ENCODE measurements at regions not wholly inside any gene's neighbourhood (a gene's known extent, or its start where the extent isn't known, plus 50 kb on each side); places are given as distances from the start of the nearest gene placed in this dataset.

DNA sequence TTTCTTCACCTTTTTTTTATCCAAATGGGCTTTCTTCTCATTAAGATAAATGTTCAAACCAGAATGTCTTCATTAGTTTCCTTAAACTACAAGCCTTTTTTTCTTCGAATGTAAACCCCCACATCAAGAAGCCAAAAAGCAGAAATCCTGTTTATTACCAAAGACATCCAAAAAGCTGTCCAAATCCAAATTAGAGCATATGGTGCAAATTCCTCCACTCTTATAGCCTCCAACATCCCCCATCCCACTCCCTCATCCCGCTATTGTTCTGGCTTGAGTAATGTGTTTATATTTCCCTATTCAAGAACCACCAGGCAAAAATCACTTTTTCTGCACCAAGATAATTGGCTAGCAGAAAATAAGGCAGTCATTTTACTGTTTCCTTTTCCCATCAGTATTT is 315.1 kb upstream of the ADGRL3 start:
- TF ChIP-seq, protein P1, sequence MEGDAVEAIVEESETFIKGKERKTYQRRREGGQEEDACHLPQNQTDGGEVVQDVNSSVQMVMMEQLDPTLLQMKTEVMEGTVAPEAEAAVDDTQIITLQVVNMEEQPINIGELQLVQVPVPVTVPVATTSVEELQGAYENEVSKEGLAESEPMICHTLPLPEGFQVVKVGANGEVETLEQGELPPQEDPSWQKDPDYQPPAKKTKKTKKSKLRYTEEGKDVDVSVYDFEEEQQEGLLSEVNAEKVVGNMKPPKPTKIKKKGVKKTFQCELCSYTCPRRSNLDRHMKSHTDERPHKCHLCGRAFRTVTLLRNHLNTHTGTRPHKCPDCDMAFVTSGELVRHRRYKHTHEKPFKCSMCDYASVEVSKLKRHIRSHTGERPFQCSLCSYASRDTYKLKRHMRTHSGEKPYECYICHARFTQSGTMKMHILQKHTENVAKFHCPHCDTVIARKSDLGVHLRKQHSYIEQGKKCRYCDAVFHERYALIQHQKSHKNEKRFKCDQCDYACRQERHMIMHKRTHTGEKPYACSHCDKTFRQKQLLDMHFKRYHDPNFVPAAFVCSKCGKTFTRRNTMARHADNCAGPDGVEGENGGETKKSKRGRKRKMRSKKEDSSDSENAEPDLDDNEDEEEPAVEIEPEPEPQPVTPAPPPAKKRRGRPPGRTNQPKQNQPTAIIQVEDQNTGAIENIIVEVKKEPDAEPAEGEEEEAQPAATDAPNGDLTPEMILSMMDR (IDR thresholded peaks at IDR 0.05; ENCODE audit: low read depth, low read length, missing control alignments), result no peak
- no peak overlapping the region for H3K4me3 ChIP-seq (ENCODE audit: low read depth, low read length)
- in situ Hi-C loops (cut with HindIII; ENCODE audit: low sequenced_read_pairs), result no loop called here
- no peak for DNase-seq (ENCODE audit: low read depth)

DNA sequence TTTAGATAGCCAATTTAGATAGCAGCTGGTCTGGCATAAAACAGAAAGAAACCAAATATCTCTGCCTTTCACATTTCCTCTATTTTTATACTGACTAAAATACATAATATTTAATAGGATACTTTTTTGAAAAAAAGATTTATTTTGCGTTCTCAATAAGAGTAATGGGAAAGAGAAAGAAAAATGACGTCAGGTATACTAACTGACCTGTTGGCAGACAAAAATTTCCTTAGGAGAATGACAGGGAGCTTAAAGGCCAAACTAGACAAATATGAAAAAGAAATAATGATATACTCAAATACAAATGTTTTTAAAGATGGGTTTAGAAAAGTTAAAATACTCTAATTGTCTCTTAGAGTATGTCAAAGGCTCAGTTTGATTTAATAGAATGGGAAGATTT is 309.4 kb upstream of the ADGRL3 start:
- TF ChIP-seq, protein P1 (IDR thresholded peaks at IDR 0.05; ENCODE audit: low read depth, low read length, missing control alignments), result no peak

DNA sequence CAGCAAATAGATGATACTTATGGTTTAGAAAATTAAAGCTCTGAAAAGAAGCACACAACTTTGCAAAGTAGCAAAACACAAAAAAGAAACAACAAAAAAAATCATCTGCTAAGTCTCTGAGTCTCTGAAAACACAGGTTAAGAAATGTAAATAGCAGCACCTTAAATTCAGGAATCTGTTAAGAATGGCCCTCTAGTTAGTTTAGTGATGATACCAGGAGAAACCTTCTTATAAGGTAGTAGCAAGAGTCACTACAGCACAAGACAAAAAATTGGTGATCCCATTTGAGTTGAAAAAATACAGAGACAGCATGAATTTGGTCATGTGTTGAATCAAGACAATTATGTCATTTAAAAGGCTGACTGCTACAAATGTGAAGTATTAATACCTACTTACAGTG is 308.2 kb upstream of the ADGRL3 start:
- in situ Hi-C loops (cut with HindIII; ENCODE audit: low sequenced_read_pairs), result no loop called here
- no peak for DNase-seq (ENCODE audit: low read depth)
- TF ChIP-seq, protein P1 (IDR thresholded peaks at IDR 0.05; ENCODE audit: low read depth, low read length, missing control alignments), result no peak
- no peak overlapping the region for H3K4me3 ChIP-seq (ENCODE audit: low read depth, low read length)

More for the DNA sequence above, 309.4 kb upstream of the ADGRL3 start:
- DNase-seq (ENCODE audit: low read depth), result no peak
- in situ Hi-C loops (cut with HindIII; ENCODE audit: low sequenced_read_pairs), result no loop called here
- no peak overlapping the region for H3K4me3 ChIP-seq (ENCODE audit: low read depth, low read length)

DNA sequence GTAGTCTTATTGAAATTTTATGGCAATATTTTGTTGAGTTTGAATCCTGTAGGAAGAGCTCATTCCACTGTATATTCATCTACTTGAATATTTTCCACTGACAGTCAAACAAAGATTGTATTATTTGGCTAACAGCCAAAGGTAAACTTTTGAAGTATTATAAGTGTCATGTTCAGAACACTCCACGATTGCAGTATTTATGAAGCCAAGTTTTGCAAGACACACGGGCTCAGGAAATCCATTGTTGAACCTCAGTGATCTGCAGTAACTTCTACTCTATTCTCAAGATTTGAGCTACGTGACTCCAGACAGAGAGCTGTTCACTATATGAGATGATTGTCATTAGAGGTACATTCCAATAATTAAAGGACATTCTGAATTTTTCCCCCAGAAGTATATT is 302.7 kb upstream of the ADGRL3 start:
- H3K4me3 ChIP-seq (ENCODE audit: low read depth, low read length), result no peak overlapping the region
- TF ChIP-seq, protein P1 (IDR thresholded peaks at IDR 0.05; ENCODE audit: low read depth, low read length, missing control alignments), result no peak
- no peak for DNase-seq (ENCODE audit: low read depth)
- in situ Hi-C loops (cut with HindIII; ENCODE audit: low sequenced_read_pairs), result no loop called here

DNA sequence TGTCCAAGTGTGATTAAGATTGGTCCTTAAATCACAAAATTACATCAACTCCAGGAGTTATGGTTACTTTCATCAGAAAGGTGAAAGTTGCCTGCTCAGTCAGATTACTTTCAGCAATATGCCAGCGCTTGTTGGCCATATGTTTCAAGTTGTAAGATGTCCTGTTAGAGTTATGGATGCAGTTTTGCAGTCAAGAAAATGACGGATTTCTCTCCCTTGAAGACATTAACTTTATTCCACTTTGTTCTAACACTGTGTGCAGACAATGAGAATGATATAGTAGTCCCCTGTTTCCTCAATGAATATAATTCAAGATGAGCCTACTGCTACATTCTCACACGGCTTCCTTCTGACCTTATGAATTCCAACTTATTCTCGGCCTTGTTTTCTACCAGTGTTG is 295.0 kb upstream of the ADGRL3 start:
- TF ChIP-seq, protein P1 (IDR thresholded peaks at IDR 0.05; ENCODE audit: low read depth, low read length, missing control alignments), result no peak
- no peak for DNase-seq (ENCODE audit: low read depth)
- in situ Hi-C loops (cut with HindIII; ENCODE audit: low sequenced_read_pairs), result no loop called here

DNA sequence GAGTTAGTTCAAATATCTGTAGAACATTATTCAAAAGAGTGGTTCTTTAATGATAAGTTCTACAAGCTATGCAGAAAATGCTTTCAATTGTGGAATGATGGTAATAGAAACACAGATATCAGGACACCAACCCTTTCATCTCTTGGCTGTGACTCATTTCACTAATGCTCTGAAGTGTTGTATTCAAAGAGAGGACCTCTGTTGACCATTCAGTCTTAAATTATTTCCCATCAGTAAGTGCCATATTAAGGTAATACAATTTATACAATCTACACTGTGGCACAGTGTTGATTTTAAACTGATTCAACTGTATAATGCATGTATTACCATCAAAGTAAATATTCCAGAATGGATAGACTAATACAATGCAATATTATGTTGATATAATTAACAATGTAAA is 289.0 kb upstream of the ADGRL3 start:
- TF ChIP-seq, protein P1 (IDR thresholded peaks at IDR 0.05; ENCODE audit: low read depth, low read length, missing control alignments), result no peak
- in situ Hi-C loops (cut with HindIII; ENCODE audit: low sequenced_read_pairs), result no loop called here
- H3K4me3 ChIP-seq (ENCODE audit: low read depth, low read length), result no peak overlapping the region
- no peak for DNase-seq (ENCODE audit: low read depth)

More for the DNA sequence above, 295.0 kb upstream of the ADGRL3 start:
- H3K4me3 ChIP-seq (ENCODE audit: low read depth, low read length), result no peak overlapping the region

DNA sequence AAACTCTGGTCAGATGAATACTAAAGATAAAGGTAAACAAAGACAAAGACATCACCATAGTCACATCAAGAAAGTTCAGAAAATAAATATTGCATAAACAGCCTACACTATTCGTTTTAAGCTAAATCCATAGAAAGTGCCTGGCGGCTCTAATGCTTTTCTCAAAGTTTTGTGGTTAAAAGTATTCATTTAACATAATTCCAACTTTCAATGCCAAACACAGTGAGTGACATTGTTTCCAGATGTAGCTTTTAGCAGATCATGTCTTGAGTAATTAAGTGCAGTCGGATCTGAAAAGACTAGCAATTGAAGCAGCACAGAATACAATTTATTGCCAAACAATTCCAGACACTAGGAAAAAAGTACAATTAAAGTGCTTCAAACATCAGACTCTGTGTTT is 287.1 kb upstream of the ADGRL3 start:
- TF ChIP-seq, protein P1 (IDR thresholded peaks at IDR 0.05; ENCODE audit: low read depth, low read length, missing control alignments), result no peak
- in situ Hi-C loops (cut with HindIII; ENCODE audit: low sequenced_read_pairs), result no loop called here
- no peak overlapping the region for H3K4me3 ChIP-seq (ENCODE audit: low read depth, low read length)
- DNase-seq (ENCODE audit: low read depth), result no peak

Measured in astrocyte of the cerebellum (primary cell).